Bronchial epithelial cell (primary cell): ENCODE measurements at regions not wholly inside any gene's neighbourhood (a gene's known extent, or its start where the extent isn't known, plus 50 kb on each side); places are given as distances from the start of the nearest gene placed in this dataset.
A peak's percentile ranks its signal among the peaks of the same experiment; 100 is the strongest.

Experiments used
- DNase-seq: peaks from one replicate; pipeline ENCODE4 v3.0.0-alpha.2; 2010; ENCODE audit warnings: low read depth
- FAIRE-seq: peaks from 2 replicates; lab custom pipeline; 2011; peaks lifted over from hg19 to GRCh38; lab: Jason Lieb, UNC
- H3K27me3 ChIP-seq: 2 replicates; pipeline ENCODE4 v1.5.1; 2011; ENCODE audit warnings: low read length; ENCODE audit not compliant: control insufficient read depth, insufficient read depth
- H3K36me3 ChIP-seq: 2 replicates; pipeline ENCODE4 v1.5.1; 2011; ENCODE audit warnings: low read length; ENCODE audit not compliant: control insufficient read depth, insufficient read depth
- H3K4me3 ChIP-seq: 2 replicates; pipeline ENCODE4 v1.5.1; 2011; ENCODE audit warnings: mild to moderate bottlenecking, low read depth, low read length, control low read depth
- CTCF ChIP-seq: IDR thresholded peaks from 2 replicates; pipeline ENCODE4 v1.5.1; 2011; ENCODE audit warnings: mild to moderate bottlenecking, moderate library complexity, low read length, control low read depth, inconsistent platforms; ENCODE audit not compliant: insufficient read depth, severe bottlenecking

DNA sequence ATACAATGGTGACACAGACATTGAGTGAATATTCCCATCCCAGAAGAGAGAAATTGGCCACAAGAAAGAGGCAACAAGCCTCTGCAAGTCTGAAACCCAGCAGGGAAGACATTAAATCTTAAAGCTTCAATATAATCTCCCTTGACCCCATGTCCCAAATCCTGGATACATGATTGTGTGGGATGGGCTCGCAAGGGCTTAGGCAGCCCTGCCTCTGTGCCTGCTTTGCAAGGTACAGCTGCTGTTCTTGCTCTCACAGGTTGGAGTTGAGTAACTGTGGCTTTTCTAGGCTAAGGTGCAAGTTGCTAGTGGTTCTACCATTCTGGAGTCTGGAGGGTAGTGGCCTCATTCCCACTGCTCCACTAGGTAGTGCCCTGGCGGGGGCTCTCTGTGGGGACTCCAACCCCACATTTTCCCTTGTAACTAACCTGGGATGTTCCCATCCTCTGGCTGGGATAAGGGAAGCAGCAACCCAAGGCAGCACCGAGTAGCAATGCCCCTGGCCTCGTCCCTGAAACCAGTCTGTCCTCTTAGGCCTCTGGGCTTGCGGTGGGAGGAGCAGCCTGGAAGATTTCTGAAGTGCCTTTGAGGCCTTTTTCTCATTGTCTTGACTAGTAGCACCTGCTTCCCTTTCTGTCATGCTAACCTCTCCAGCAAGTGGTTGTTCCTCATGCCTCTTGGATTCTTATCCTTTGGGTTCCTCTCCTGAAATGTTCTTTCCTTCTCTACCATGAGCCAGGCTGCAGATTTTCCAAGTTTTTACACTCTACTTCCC lies 90.0 kb downstream of the FAM174B start:
- H3K4me3 ChIP-seq: no peak overlapping the region
- FAIRE-seq (peak; percentile 82), DNase-seq (no peak)
- TF ChIP-seq CTCF: no peak
- no peaks in the 10 kb centered on the region for H3K36me3 ChIP-seq
- no peaks in the 10 kb centered on the region for H3K27me3 ChIP-seq

DNA sequence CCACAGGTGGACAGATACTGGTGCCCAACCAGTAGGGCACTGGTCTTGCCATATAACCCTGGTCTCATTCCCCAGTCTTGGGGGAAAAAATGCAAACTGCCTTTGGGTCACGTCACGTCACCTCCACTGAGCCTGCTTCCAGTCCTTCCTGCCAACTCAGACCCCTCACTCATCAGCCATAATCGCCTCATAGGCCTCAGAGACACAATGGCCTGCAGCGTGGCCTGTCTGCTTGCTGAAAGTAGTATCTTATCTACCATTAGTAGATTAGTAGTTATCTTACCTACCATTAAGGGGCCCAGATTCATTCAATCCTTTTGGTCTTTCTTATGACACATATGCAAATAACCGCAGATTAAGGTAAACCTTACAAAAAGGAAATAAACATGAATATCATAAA lies 93.8 kb downstream of the FAM174B start:
- no peak for TF ChIP-seq CTCF
- no peaks in the 10 kb centered on the region for H3K36me3 ChIP-seq
- no peak overlapping the region for H3K4me3 ChIP-seq
- FAIRE-seq: no peak
- DNase-seq: no peak
- no peaks in the 10 kb centered on the region for H3K27me3 ChIP-seq

- no peak for TF ChIP-seq CTCF
- Histone ChIP-seq H3K36me3 (no peaks in the 10 kb centered on the region), H3K4me3 (no peak overlapping the region), H3K27me3 (no peaks in the 10 kb centered on the region)
- FAIRE-seq (no peak), DNase-seq (no peak)
These were observed 102.3 kb downstream of the FAM174B start for GRCh38 chr15:92553317-92553716.

DNA sequence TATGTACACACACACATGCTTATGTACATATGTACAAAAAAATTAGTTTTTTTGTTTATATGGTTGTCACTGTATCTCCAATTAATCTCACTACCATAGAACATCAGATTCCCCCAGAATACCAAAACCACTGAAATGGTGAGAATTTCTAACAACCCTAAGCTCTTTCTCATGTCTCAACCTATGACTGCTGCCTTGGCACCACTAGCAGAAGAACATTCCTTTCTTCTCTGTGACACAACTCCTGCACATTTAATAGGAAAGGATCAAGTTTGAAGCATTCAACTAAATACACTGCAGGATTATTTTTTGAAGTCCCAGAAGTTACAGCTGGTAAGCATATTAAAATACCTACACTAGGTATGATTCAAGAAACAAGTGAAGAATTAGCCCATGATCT lies 109.6 kb downstream of the FAM174B start:
- H3K4me3 ChIP-seq: no peak overlapping the region
- FAIRE-seq (no peak), DNase-seq (no peak)
- H3K27me3 ChIP-seq: no peaks in the 10 kb centered on the region
- no peak for TF ChIP-seq CTCF
- H3K36me3 ChIP-seq: no peaks in the 10 kb centered on the region

GRCh38 chr15:92541291-92542200 lies 114.0 kb downstream of the FAM174B start:
- peak; percentile 40 for DNase-seq

More at GRCh38 chr15:92541291-92542200, 114.0 kb downstream of the FAM174B start:
- no peaks in the 10 kb centered on the region for H3K36me3 ChIP-seq
- no peak for TF ChIP-seq CTCF
- no peak overlapping the region for H3K4me3 ChIP-seq
- H3K27me3 ChIP-seq: no peaks in the 10 kb centered on the region
- FAIRE-seq: no peak
